GM21423 (cell line): ENCODE measurements at regions not wholly inside any gene's neighbourhood (a gene's known extent, or its start where the extent isn't known, plus 50 kb on each side); places are given as distances from the start of the nearest gene placed in this dataset.
"Not testable (repeated sequence)": the region's sequence is repeated elsewhere in the genome, so short reads cannot be mapped to it uniquely, and the experiment has no call there.

Source experiments
- ATAC-seq: cut with Tn5 transposase; IDR thresholded peaks from one replicate; pipeline ENCODE4 v1.9.1; 2021; ENCODE audit warnings: mild to moderate bottlenecking, moderate library complexity; ENCODE audit not compliant: unreplicated experiment

GRCh38 chr12:68540768-68541167 is 69.9 kb upstream of the RAP1B start:
- not testable (repeated sequence) for ATAC-seq

- ATAC-seq: not testable (repeated sequence)
Observed at GRCh38 chr12:68547318-68547717, 63.4 kb upstream of the RAP1B start.

- not testable (repeated sequence) for ATAC-seq
Observed at GRCh38 chr12:68552605-68553195, 58.0 kb upstream of the RAP1B start.

DNA sequence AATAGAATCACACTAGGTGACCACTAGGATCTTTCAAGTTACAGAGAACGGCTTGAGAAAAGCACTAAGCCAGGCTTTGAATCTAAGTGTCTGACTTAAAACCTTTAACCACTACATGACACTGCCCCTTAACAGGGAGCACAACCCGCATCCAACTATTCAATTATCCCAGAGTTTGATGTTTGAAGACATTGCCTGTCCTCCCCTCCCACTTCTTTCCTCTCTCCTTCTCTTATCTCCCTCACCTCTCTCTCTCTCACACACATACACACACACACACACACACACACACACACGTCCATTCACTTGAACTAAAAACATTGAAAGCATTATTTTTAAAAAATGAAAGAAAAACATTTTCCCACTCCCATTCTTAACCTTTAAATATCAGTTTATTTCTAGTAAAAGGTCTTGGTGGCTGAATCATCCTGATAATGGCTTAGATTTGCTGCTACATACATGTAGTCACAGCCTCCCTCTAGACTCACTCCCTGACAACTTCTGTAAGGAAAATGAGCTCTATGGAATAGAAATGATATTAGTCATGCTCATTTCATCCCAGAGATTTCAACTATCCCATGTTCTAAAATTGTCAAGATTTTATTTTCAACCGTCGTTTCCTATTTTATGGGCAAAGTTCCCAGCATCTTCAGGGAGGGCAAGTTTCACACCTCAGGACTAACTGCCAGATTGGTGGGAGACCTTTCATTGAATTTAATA is 53.5 kb upstream of the RAP1B start:
- no peak for ATAC-seq

DNA sequence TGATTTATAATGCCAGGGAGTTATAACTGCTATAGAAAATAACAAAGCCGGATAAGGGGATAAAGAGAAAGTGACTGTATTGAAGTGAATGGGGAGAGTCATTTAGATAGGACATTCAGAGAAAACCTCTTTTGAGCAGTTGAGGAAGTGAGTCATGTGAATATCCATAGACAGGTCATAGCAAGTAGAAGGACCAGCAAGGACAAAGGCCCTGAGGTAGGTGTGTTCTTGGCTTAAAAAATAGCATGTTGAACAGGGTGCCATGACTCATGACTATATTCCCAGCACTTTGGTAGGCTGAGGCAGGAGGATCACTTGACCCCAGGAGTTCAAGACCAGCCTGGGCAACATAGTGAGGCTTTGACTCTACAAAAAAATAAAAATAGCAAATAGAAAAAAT is 51.5 kb upstream of the RAP1B start:
- no peak for ATAC-seq

DNA sequence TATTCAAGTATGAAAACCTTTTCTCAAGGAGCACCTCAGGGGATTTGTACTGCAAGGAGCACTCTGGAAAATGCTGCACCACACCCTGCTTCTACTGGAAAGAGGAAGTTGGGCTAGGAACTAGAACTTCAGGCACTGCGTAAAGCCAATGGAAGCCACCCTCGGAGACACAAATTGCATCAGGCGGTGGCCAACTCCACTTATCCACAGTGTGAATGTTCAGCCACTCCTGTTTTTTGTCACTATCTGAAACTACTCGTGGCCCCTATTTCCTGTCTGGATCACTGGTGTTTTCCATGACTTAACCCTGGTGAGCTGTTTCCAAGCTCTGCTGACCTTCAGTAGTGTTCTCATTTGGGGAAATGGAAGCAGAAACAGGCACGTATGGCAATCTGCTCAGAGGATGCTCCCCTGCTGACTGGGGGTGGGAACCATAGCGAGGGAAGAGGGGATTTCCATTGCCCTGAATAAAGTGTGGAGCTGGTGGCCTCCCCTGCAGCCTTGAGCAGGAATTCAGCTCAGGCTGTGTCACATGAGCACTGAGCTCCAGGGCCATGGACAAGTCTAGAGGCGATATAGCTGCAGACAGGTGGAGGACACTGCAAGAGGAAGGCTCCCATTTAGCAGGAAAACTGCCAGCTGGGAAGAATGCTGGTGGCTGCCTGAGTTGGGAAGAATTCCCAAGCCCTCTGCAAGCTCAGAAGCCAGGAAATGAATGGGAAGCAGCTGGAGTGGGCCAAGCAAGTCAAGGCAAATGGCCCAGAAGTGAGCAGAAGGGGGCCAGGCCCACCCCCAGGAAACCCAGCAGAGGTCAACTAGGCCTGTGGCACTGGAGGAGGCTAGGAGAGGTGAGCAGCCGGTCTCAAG is 50.5 kb upstream of the RAP1B start:
- no peak for ATAC-seq

GRCh38 chr12:68560851-68561422 is 49.8 kb upstream of the RAP1B start:
- ATAC-seq: no peak
